PC-3 (cell line): ENCODE measurements at regions not wholly inside any gene's neighbourhood (a gene's known extent, or its start where the extent isn't known, plus 50 kb on each side); places are given as distances from the start of the nearest gene placed in this dataset.
"Not testable (repeated sequence)": the region's sequence is repeated elsewhere in the genome, so short reads cannot be mapped to it uniquely, and the experiment has no call there.

Experiments
- ATAC-seq: fragments of 200-7000 bp; cut with Tn5 transposase; 2 replicates; pipeline ENCODE4 v1.9.1; 2020; ENCODE audit warnings: mild to moderate bottlenecking, moderate library complexity
- BruUV-seq: library from RNA; stranded (reverse); fragments of 400-500 nt; replicated peaks from 2 replicates; lab custom pipeline; 2021; lab: Mats Ljungman, UMichigan
- CTCF ChIA-PET: fragments of 300-600 bp; sonication (Branson Sonifier 250); formaldehyde crosslinking; loops from one replicate; lab custom pipeline; 2022; ENCODE audit warnings: antibody characterized with exemption; lab: Charles Lee
- POLR2A ChIA-PET: fragments of 300-600 bp; sonication (Branson Sonifier 250); formaldehyde crosslinking; loops from one replicate; lab custom pipeline; 2022; ENCODE audit warnings: antibody characterized with exemption; ENCODE audit not compliant: unreplicated experiment; lab: Charles Lee
- DNase-seq: peaks from one replicate; pipeline ENCODE4 v3.0.0-alpha.2; 2015
- H2AFZ ChIP-seq: fragments of 300-600 bp; sonication (generic); 2 replicates; pipeline ENCODE4 v1.6.0; 2016; ENCODE audit warnings: antibody characterized with exemption, low read length
- H3F3A ChIP-seq: fragments of 300-600 bp; sonication (generic); one replicate; pipeline ENCODE4 v1.6.0; 2017; ENCODE audit warnings: antibody characterized with exemption, low read length, control low read depth, mild to moderate bottlenecking; ENCODE audit not compliant: unreplicated experiment
- H3K27ac ChIP-seq: fragments of 300-600 bp; sonication (generic); 2 replicates; pipeline ENCODE4 v1.5.1; 2016; ENCODE audit warnings: mild to moderate bottlenecking, low read length
- H3K27me3 ChIP-seq: fragments of 300-600 bp; sonication (generic); 2 replicates; pipeline ENCODE4 v1.6.1; 2016; ENCODE audit warnings: low read length, mixed read lengths
- H3K36me3 ChIP-seq: fragments of 300-600 bp; sonication (generic); 2 replicates; pipeline ENCODE4 v1.6.1; 2016; ENCODE audit warnings: low read depth, mixed run types, low read length, mixed read lengths
- H3K4me1 ChIP-seq: fragments of 300-600 bp; sonication (generic); 2 replicates; pipeline ENCODE4 v1.5.1; 2016; ENCODE audit warnings: low read length; ENCODE audit not compliant: insufficient read depth
- H3K4me2 ChIP-seq: fragments of 300-600 bp; sonication (generic); 2 replicates; pipeline ENCODE4 v1.6.0; 2016; ENCODE audit warnings: low read length
- H3K4me3 ChIP-seq: fragments of 300-600 bp; sonication (generic); 2 replicates; pipeline ENCODE4 v1.5.1; 2016; ENCODE audit warnings: mild to moderate bottlenecking, low read length, mixed read lengths
- H3K79me2 ChIP-seq: fragments of 300-600 bp; sonication (generic); 2 replicates; pipeline ENCODE4 v1.6.1; 2017; ENCODE audit warnings: low read length, mixed read lengths
- H3K9ac ChIP-seq: fragments of 300-600 bp; sonication (generic); 2 replicates; pipeline ENCODE4 v1.6.0; 2016; ENCODE audit warnings: mild to moderate bottlenecking, low read length
- H3K9me2 ChIP-seq: fragments of 300-600 bp; sonication (generic); replicated peaks from 2 replicates; pipeline ENCODE4 v1.6.1; 2016; ENCODE audit warnings: mixed run types, low read length, mixed read lengths
- H3K9me3 ChIP-seq: fragments of 300-600 bp; sonication (generic); 2 replicates; pipeline ENCODE4 v1.6.1; 2016; ENCODE audit warnings: low read length, mixed read lengths
- H4K20me1 ChIP-seq: fragments of 300-600 bp; sonication (generic); 2 replicates; pipeline ENCODE4 v1.6.1; 2016; ENCODE audit warnings: low read length, mixed read lengths
- EZH2 ChIP-seq: fragments of 300-600 bp; sonication (generic); IDR thresholded peaks from one replicate; pipeline ENCODE4 v1.6.1; 2017; ENCODE audit warnings: antibody characterized with exemption, mild to moderate bottlenecking, low read length; ENCODE audit not compliant: unreplicated experiment
- EZH2phosphoT487 ChIP-seq: fragments of 300-600 bp; sonication (generic); IDR thresholded peaks from 2 replicates; pipeline ENCODE4 v1.6.1; 2018; ENCODE audit warnings: mild to moderate bottlenecking, antibody characterized with exemption, low read length, borderline replicate concordance
- intact Hi-C: fragments of 100-400 bp; cut with micrococcal nuclease; formaldehyde crosslinking; loops from 2 replicates; pipeline ENCODE4 v1.9.0; 2023
- TF ChIP-seq, protein P1 (sequence below): fragments of 300-600 bp; sonication (generic); conservative IDR thresholded peaks from 2 replicates; pipeline ENCODE4 v1.5.1; 2017; ENCODE audit warnings: antibody characterized with exemption, low read depth, mild to moderate bottlenecking, low read length

DNA sequence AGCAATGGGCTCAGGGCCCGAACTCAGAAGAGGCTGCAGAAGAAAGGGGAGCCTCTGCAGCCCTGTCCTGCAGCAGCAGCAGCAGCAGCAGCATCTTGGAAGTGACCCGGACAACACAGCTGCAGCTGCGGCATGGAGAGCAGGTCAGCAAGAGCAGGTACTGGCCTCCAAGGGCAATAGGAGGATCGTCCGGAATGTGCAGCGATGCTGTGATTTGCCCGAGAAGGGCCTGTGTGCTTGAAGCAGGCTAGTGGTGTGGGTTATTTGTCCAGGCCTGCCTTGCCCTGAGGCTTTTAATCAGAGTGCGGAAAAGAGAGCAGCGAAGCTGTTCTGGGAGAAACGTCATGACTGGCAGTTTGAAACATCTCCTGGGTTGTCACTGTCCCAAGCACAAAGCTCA, 126.0 kb downstream of the F11 start:
- Histone ChIP-seq H3K79me2 (no peaks in the 10 kb centered on the region), H3F3A (no peaks in the 10 kb centered on the region), H3K9me3 (no peaks in the 10 kb centered on the region), H2AFZ (no peak overlapping the region), H3K27ac (no peak overlapping the region), H3K4me3 (no peak overlapping the region), H4K20me1 (no peaks in the 10 kb centered on the region), H3K36me3 (no peaks in the 10 kb centered on the region), H3K9me2 (no peaks in the 10 kb centered on the region), H3K27me3 (peaks cover 5% of the 10 kb centered on the region; the same call in 1 of the 2 replicates), H3K9ac (no peak overlapping the region), H3K4me1 (no peaks in the 10 kb centered on the region), H3K4me2 (no peak overlapping the region)
- TF ChIP-seq EZH2phosphoT487 (no peak), EZH2 (no peak)
- TF ChIP-seq, protein P1, sequence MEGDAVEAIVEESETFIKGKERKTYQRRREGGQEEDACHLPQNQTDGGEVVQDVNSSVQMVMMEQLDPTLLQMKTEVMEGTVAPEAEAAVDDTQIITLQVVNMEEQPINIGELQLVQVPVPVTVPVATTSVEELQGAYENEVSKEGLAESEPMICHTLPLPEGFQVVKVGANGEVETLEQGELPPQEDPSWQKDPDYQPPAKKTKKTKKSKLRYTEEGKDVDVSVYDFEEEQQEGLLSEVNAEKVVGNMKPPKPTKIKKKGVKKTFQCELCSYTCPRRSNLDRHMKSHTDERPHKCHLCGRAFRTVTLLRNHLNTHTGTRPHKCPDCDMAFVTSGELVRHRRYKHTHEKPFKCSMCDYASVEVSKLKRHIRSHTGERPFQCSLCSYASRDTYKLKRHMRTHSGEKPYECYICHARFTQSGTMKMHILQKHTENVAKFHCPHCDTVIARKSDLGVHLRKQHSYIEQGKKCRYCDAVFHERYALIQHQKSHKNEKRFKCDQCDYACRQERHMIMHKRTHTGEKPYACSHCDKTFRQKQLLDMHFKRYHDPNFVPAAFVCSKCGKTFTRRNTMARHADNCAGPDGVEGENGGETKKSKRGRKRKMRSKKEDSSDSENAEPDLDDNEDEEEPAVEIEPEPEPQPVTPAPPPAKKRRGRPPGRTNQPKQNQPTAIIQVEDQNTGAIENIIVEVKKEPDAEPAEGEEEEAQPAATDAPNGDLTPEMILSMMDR, result no peak
- POLR2A ChIA-PET, result no interaction called here
- DNase-seq, result no peak
- intact Hi-C loops, result no loop called here
- CTCF ChIA-PET, result no interaction called here
- no peak for ATAC-seq
- no TSS peak for BruUV-seq

DNA sequence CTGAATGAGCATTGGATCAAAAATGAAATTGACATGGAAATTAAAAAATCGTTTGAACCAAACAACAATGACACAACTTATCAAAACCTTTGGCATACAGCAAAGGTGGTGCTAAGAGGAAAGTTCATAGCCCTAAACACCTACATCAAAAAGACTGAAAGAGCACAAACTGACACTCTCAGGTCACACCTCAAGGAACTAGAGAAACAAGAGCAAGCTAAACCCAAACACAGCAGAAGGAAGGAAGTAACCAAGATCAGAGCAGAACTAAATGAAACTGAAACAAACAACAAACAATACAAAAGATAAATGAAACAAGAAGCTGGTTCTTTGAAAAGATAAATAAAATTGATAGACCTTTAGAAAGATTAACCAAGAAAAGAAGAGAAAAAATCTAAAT, 118.3 kb downstream of the F11 start:
- CTCF ChIA-PET, H3K4me2 ChIP-seq, ATAC-seq, POLR2A ChIA-PET, H3K9me3 ChIP-seq, H4K20me1 ChIP-seq, H3K9me2 ChIP-seq, H3K4me3 ChIP-seq, DNase-seq, H3K79me2 ChIP-seq, H2AFZ ChIP-seq, H3K4me1 ChIP-seq, H3F3A ChIP-seq, H3K27ac ChIP-seq, H3K36me3 ChIP-seq, intact Hi-C loops, H3K9ac ChIP-seq, BruUV-seq: not testable (repeated sequence)
- 0 out of 2 replicates have a peak, but pooled peaks cover 13% of the 10 kb centered on the region for H3K27me3 ChIP-seq

DNA sequence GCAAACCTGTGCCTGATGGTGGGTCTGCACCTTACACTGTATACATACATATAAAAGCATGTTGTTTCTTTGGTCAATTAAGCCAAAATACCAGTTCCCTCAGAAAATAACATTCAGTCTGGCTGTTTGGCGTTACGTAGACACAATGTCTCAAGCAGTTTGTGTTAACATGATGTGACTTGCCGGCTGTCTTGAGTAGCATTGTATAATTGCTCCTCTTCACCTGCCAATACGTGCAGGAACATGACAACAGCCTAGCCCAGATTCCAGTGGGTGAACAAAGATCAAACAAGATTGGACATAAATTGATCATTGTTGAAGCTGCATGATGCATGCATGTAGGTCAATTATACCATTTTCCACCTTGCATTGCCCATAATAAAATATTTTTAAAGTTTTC, 102.3 kb downstream of the F11 start:
- no peaks in the 10 kb centered on the region for H3F3A ChIP-seq
- no peak overlapping the region for H3K4me2 ChIP-seq
- H3K4me1 ChIP-seq, result no peaks in the 10 kb centered on the region
- TF ChIP-seq, protein P1, result no peak
- TF ChIP-seq EZH2, result no peak
- TF ChIP-seq EZH2phosphoT487, result no peak
- H3K4me3 ChIP-seq, result no peak overlapping the region
- no peak overlapping the region for H3K9ac ChIP-seq
- ChIA-PET POLR2A (no interaction called here), CTCF (no interaction called here)
- DNase-seq, result no peak
- 0 out of 2 replicates have a peak, but pooled peaks cover 3% of the 10 kb centered on the region for H3K27me3 ChIP-seq
- no peaks in the 10 kb centered on the region for H3K36me3 ChIP-seq
- H3K9me3 ChIP-seq, result no peaks in the 10 kb centered on the region
- no peak overlapping the region for H2AFZ ChIP-seq
- intact Hi-C loops, result no loop called here
- no TSS peak for BruUV-seq
- H3K79me2 ChIP-seq, result no peaks in the 10 kb centered on the region
- no peak for ATAC-seq
- no peak overlapping the region for H3K27ac ChIP-seq
- H3K9me2 ChIP-seq, result no peaks in the 10 kb centered on the region
- no peaks in the 10 kb centered on the region for H4K20me1 ChIP-seq
